IMR-90 (cell line): ENCODE measurements at regions not wholly inside any gene's neighbourhood (a gene's known extent, or its start where the extent isn't known, plus 50 kb on each side); places are given as distances from the start of the nearest gene placed in this dataset.
"Not testable (repeated sequence)": the region's sequence is repeated elsewhere in the genome, so short reads cannot be mapped to it uniquely, and the experiment has no call there.

Experiments
- BHLHE40 ChIP-seq: fragments of 150-350 bp; IDR thresholded peaks from 2 replicates; pipeline ENCODE4 v1.6.1; 2016; ENCODE audit warnings: mild to moderate bottlenecking, low read depth, low read length
- CHD1 ChIP-seq: IDR thresholded peaks from 2 replicates; pipeline ENCODE4 v1.6.1; 2012; ENCODE audit warnings: low read depth, low read length, improper control_type of control experiment
- MAZ ChIP-seq: IDR thresholded peaks from 2 replicates; pipeline ENCODE4 v1.6.1; 2012; ENCODE audit warnings: low read depth, mild to moderate bottlenecking, low read length, improper control_type of control experiment, moderate library complexity, borderline replicate concordance
- POLR2A ChIP-seq: IDR thresholded peaks from 2 replicates; pipeline ENCODE4 v1.6.1; 2012; ENCODE audit warnings: mild to moderate bottlenecking, low read depth, low read length
- RAD21 ChIP-seq: IDR thresholded peaks from 2 replicates; pipeline ENCODE4 v1.6.1; 2012; ENCODE audit warnings: low read length, improper control_type of control experiment
- TF ChIP-seq, protein P1 (sequence below): conservative IDR thresholded peaks from 2 replicates; pipeline ENCODE4 v1.5.1; 2012; ENCODE audit warnings: mild to moderate bottlenecking, low read depth, low read length, improper control_type of control experiment
- TF ChIP-seq, protein P2 (sequence below): fragments of 150-350 bp; IDR thresholded peaks from 2 replicates; pipeline ENCODE4 v1.6.1; 2017; ENCODE audit warnings: mild to moderate bottlenecking, antibody characterized with exemption, low read length, low read depth

DNA sequence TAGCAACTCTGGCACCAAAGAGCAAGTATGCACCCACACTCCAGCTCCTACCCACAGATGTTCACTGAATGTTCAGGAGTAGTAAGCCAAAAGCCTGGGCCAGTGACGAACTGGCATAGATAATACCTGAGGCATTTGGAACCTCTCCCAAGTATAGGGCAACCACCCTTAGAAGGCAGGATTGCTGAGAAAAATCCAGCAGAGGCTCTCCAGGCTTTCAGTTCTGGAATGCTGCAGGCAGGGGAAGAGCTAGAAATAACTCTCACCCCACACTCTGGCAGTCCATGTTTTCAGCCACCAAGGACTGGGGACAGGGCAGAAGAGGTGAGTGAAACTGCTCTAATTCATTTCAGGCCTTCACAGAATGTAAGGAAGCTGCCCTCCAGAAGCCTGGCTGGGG lies 90.3 kb downstream of the SYT15B start:
- TF ChIP-seq POLR2A, BHLHE40, MAZ, RAD21, CHD1: not testable (repeated sequence)
- TF ChIP-seq, protein P1, sequence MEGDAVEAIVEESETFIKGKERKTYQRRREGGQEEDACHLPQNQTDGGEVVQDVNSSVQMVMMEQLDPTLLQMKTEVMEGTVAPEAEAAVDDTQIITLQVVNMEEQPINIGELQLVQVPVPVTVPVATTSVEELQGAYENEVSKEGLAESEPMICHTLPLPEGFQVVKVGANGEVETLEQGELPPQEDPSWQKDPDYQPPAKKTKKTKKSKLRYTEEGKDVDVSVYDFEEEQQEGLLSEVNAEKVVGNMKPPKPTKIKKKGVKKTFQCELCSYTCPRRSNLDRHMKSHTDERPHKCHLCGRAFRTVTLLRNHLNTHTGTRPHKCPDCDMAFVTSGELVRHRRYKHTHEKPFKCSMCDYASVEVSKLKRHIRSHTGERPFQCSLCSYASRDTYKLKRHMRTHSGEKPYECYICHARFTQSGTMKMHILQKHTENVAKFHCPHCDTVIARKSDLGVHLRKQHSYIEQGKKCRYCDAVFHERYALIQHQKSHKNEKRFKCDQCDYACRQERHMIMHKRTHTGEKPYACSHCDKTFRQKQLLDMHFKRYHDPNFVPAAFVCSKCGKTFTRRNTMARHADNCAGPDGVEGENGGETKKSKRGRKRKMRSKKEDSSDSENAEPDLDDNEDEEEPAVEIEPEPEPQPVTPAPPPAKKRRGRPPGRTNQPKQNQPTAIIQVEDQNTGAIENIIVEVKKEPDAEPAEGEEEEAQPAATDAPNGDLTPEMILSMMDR, result not testable (repeated sequence)
- TF ChIP-seq, protein P2, sequence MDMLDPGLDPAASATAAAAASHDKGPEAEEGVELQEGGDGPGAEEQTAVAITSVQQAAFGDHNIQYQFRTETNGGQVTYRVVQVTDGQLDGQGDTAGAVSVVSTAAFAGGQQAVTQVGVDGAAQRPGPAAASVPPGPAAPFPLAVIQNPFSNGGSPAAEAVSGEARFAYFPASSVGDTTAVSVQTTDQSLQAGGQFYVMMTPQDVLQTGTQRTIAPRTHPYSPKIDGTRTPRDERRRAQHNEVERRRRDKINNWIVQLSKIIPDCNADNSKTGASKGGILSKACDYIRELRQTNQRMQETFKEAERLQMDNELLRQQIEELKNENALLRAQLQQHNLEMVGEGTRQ, result not testable (repeated sequence)
